NB4 (cell line): ENCODE measurements at regions not wholly inside any gene's neighbourhood (a gene's known extent, or its start where the extent isn't known, plus 50 kb on each side); places are given as distances from the start of the nearest gene placed in this dataset.
"Not testable (repeated sequence)": the region's sequence is repeated elsewhere in the genome, so short reads cannot be mapped to it uniquely, and the experiment has no call there.

Experiments
- DNase-seq: peaks from one replicate; pipeline ENCODE4 v3.0.0; 2010; ENCODE audit warnings: low read depth
- H3K4me3 ChIP-seq: one replicate; pipeline ENCODE4 v1.5.1; 2011; ENCODE audit warnings: mild to moderate bottlenecking, low read depth, low read length, moderate library complexity
- CTCF ChIP-seq: IDR thresholded peaks from one replicate; pipeline ENCODE4 v1.5.1; 2012; ENCODE audit warnings: low read depth, low read length
- MAX ChIP-seq: IDR thresholded peaks from 2 replicates; pipeline ENCODE4 v1.6.1; 2011; ENCODE audit warnings: low read depth, low read length
- MYC ChIP-seq: IDR thresholded peaks from 2 replicates; pipeline ENCODE4 v1.6.1; 2011; ENCODE audit warnings: low read depth, low read length
- POLR2A ChIP-seq: IDR thresholded peaks from 2 replicates; pipeline ENCODE4 v1.6.1; 2011; ENCODE audit warnings: mild to moderate bottlenecking; ENCODE audit not compliant: insufficient read length; ENCODE audit errors: extremely low read depth

GRCh38 chr13:53447863-53448262 is 419.2 kb downstream of the OLFM4 start:
- no peak for DNase-seq
- TF ChIP-seq CTCF = no peak
- no peak for TF ChIP-seq MAX
- no peak for TF ChIP-seq MYC
- no peak for TF ChIP-seq POLR2A
- H3K4me3 ChIP-seq = no peak overlapping the region

GRCh38 chr13:53452263-53452808 is 423.7 kb downstream of the OLFM4 start:
- H3K4me3 ChIP-seq, DNase-seq: not testable (repeated sequence)

GRCh38 chr13:53460796-53461195 is 432.2 kb downstream of the OLFM4 start:
- DNase-seq = no peak

GRCh38 chr13:53463106-53463505 is 434.5 kb downstream of the OLFM4 start:
- no peak for DNase-seq
- no peak overlapping the region for H3K4me3 ChIP-seq
- TF ChIP-seq POLR2A (no peak), MAX (no peak), MYC (no peak), CTCF (no peak)

More at GRCh38 chr13:53460796-53461195, 432.2 kb downstream of the OLFM4 start:
- H3K4me3 ChIP-seq = no peak overlapping the region
- TF ChIP-seq MAX (no peak), MYC (no peak)

- no peak for TF ChIP-seq POLR2A
- TF ChIP-seq MAX = no peak
- no peak for TF ChIP-seq MYC
These were observed 438.0 kb downstream of the OLFM4 start for GRCh38 chr13:53466576-53466975.

GRCh38 chr13:53473397-53473796 is 444.8 kb downstream of the OLFM4 start:
- TF ChIP-seq MAX = no peak
- TF ChIP-seq CTCF = no peak
- no peak for TF ChIP-seq POLR2A
- no peak for TF ChIP-seq MYC
- DNase-seq = no peak
- no peak overlapping the region for H3K4me3 ChIP-seq

More at GRCh38 chr13:53466576-53466975, 438.0 kb downstream of the OLFM4 start:
- no peak for DNase-seq
- H3K4me3 ChIP-seq = no peak overlapping the region

GRCh38 chr13:53474878-53475277 is 446.3 kb downstream of the OLFM4 start:
- no peak for TF ChIP-seq MAX
- no peak for TF ChIP-seq MYC
- TF ChIP-seq POLR2A = no peak
- no peak for TF ChIP-seq CTCF
- H3K4me3 ChIP-seq = no peak overlapping the region
- DNase-seq = no peak
